22Rv1 (cell line): ENCODE measurements at regions not wholly inside any gene's neighbourhood (a gene's known extent, or its start where the extent isn't known, plus 50 kb on each side); places are given as distances from the start of the nearest gene placed in this dataset.

Experiments used
- CTCF ChIP-seq: fragments of 450-650 bp; IDR thresholded peaks from 2 replicates; pipeline ENCODE4 v1.5.1; 2017; ENCODE audit warnings: mild to moderate bottlenecking
- ZFX ChIP-seq: fragments of 450-650 bp; IDR thresholded peaks from 2 replicates; pipeline ENCODE4 v1.6.1; 2017; ENCODE audit warnings: antibody characterized with exemption, borderline replicate concordance

DNA sequence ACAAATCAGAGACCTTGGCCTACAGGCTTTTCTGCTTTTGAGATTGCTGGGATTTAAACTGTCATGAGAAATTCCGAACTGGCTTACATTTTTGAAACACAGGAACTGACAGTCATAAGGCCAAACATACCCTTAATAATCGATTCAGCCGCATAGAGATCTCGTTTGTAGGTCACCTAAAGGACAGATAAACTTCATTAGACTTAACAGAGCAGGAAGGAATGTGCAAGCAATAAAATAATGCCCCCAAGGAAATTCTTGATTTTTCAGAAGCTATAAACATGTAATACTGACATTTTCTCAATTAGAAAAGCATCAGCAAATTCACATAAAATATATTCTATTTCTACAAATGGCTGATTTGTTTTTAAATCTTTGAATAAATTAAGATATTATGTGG, 120.0 kb downstream of the CRPPA start:
- TF ChIP-seq CTCF = no peak
- no peak for TF ChIP-seq ZFX
